HCEC 1CT (cell line): ENCODE measurements at regions not wholly inside any gene's neighbourhood (a gene's known extent, or its start where the extent isn't known, plus 50 kb on each side); places are given as distances from the start of the nearest gene placed in this dataset.

ENCODE experiments used
- DNase-seq: peaks from one replicate; pipeline ENCODE4 v3.0.0-alpha.2; 2017

- peak; percentile 30 for DNase-seq
These were observed 1538.3 kb upstream of the FLRT2 start for GRCh38 chr14:83991666-83992065.

DNA sequence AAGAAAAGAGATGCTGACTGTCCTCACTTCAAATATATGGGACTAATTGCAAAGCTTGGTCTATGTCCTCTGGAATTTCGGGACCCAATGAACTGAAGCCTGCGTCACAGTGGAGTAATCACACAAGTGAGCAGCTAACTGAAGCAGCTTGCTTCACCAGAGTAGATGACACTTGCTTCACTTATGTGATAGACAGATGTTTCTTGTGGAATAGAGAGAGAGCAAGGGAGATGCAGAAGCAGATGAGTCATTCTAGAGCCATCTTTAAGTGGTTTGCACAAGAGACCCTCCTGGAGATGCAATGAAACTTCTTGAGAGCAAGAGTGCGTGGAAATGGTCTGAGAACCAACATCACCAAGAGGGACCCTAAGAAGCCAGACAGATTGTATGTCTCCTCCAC lies 1537.1 kb upstream of the FLRT2 start:
- DNase-seq, result peak; percentile 78

GRCh38 chr14:83993545-83993944 lies 1536.4 kb upstream of the FLRT2 start:
- DNase-seq, result peak; percentile 56

- peak; percentile 94 for DNase-seq
These were observed 1535.9 kb upstream of the FLRT2 start for GRCh38 chr14:83994020-83994419.

- DNase-seq, result no peak
These were observed 1528.9 kb upstream of the FLRT2 start for GRCh38 chr14:84001023-84001422.

GRCh38 chr14:84003346-84003745 lies 1526.6 kb upstream of the FLRT2 start:
- DNase-seq, result no peak

- DNase-seq, result no peak
These were observed 1523.2 kb upstream of the FLRT2 start for GRCh38 chr14:84006643-84007155.

- DNase-seq, result no peak
These were observed 1516.5 kb upstream of the FLRT2 start for GRCh38 chr14:84013424-84013823.

DNA sequence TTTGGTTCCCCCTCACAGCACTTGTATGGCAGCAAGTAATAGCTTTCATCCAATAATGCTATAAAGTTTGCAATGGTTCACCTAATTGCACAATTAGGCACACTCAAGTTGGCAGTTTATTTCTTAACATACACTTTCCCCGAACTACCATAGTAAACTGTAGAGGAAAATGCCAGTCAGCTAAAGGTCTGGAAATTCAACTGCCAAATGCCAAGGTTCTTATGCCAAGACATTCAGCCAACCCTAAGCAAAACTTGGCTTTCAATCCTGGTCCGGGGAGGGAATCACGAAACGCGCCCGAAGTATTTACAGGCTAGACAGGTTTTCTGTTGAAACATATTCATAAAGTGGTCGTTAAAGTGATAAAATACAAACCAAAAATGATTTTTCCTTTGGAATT lies 1512.4 kb upstream of the FLRT2 start:
- DNase-seq, result no peak

- no peak for DNase-seq
These were observed 1508.5 kb upstream of the FLRT2 start for GRCh38 chr14:84021433-84021832.

GRCh38 chr14:84024231-84024820 lies 1505.6 kb upstream of the FLRT2 start:
- no peak for DNase-seq

DNA sequence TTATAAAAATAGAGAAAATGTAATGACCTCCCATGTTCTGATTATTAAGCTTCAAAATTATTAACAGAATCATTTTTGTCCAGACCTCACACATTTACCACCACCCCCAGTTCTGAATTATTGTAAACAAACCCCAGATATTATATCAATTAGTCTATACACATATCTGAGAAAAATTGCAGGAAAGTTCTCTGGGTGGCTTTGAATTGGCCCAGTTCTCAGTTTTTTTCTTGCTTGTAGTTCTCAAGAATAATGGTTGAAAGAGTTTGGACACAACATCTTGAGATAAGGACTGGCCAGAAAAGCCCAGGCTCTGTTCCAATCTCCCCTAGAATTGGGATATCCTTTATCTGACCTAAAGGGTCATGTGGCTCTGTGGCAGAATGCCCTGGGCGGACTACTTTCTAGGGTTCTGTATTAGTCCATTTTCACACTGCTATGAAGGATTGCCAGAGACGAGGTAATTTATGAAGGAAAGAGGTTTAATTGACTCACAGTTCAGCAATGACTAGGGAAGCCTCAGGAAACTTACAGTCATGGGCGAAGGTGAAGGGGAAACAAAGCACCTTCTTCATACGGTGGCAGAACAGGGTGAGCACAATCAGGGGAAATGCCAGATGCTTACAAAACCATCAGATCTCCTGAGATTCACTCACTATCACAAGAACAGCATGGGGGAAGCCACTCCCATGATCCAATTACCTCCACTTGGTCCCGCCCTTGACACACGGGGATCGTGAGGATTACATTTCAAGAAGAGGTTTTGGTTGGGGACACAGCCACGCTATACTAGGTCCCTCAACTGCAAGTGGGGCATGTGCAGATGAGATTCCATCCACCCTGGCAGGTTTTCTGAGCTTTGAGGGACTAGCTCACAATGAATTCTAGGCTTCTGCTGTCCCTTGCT lies 1504.6 kb upstream of the FLRT2 start:
- DNase-seq, result no peak

DNA sequence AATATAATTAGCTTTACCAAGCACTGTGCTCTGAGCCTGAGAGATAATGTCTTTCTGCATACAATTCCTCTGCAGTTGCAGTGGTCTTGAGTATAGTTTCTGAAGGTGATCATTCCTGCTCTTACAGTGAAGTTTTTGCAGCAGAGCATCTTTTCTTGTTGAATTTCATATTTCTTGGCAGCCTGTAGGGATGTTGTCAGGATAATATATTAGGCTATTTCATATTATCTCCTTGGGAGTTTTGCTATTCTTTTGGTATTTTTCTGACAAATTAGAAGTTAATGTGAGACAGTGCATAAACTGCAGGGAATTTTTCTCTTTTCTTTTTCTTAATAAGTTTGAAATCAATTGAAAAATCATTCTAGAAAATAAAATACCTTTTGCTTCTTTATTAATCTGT lies 1502.6 kb upstream of the FLRT2 start:
- no peak for DNase-seq

DNA sequence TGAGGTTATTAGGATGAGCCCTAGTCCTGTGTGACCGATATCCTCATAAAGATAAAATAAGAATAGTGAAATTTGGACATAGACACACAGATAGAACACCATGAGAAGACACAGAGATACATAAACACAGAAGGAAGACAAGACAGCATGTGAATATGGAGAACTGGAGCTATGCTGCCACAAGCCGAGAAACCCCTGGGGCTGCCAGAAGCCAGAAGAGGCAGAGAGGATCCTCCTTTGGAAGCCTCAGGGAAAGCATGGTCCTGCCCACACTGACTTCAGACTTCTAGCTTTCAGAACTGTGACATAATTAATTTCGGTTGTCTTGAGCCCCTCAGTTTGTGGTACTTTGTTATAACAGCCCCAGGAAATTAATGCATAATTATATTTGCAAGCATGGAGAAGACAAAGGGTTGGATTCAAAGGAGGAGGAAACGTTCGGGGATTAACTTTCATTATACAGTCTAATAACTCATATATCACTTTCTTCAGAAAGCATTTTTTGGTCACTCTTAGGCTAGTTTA lies 1501.8 kb upstream of the FLRT2 start:
- no peak for DNase-seq

GRCh38 chr14:84029246-84029645 lies 1500.7 kb upstream of the FLRT2 start:
- no peak for DNase-seq

DNA sequence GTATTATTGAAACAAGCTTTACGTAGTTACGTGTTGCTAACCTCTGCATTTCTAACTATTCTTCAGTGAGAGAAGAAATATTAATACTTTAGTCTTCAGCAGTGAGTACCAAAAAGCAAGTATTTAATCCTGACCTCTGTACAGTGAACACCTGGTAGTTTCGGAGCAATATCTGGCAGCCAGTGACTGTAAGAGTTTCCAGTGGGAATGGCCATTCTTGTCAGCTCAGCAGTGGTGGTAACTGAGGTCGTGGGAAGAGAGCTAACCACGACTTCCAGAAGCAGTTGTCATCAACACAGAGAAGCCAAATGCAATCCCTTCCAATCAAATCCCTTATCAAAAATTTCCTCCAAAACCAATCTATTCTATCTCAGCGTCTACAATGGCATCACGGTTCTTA lies 1500.2 kb upstream of the FLRT2 start:
- DNase-seq, result no peak

GRCh38 chr14:84036840-84037239 lies 1493.1 kb upstream of the FLRT2 start:
- peak; percentile 61 for DNase-seq

DNA sequence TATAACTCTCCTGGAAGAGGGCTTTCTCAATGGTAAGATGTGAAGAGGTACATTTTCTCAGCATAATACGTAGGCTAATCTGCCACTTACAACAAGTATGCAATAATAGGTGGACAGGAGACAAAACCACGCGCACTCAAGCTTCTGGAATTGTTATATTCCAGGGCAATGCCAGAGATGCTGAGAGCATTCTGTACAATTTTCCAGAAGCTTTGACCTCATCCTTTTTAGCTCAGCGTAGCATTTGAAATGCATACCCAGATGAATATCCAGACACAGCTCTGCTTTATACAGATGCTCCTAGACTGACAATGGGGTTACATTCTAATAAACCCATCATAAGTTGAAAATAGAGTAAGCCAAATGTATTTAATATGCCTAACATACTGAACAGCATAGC lies 1492.4 kb upstream of the FLRT2 start:
- DNase-seq, result no peak

GRCh38 chr14:84040101-84040500 lies 1489.8 kb upstream of the FLRT2 start:
- no peak for DNase-seq

- DNase-seq, result no peak
These were observed 1488.5 kb upstream of the FLRT2 start for GRCh38 chr14:84041421-84041820.

- no peak for DNase-seq
These were observed 1487.0 kb upstream of the FLRT2 start for GRCh38 chr14:84042992-84043391.

DNA sequence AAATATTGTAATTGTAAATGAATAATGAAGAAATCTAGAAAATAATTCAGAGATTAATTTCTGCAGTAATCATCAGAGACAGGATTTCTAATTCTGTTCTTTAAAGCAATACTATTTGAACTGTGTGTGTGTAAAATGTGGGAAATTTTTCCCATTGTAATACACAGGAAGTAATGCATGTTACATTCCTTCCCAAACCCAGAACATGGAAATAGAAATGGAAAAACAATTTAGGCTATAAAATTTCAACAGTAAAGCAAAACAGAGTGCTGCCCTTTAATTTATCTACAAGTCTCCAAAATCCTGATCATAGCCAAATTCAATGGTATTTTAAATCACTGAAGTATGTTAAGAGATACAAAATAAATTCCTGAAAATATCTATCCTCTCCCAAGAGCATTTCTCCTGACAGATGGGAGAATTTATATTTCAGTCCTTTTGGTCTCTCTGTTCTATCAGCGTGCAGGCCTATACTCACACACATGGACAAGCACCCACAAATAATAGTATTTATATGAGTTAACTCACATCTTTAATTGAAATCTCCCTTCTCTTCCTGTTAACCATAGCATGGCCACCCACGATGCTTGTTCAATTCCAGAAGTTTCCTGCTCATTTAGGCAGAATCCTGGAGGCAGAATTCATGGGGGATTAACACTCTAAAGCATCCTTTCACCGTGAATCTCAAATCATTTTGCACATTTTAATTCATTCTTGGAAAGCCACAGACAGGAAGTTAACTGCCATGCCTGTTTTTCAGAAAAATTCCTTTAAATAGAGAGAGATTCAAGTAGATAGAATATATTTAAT lies 1465.4 kb upstream of the FLRT2 start:
- DNase-seq, result no peak

DNA sequence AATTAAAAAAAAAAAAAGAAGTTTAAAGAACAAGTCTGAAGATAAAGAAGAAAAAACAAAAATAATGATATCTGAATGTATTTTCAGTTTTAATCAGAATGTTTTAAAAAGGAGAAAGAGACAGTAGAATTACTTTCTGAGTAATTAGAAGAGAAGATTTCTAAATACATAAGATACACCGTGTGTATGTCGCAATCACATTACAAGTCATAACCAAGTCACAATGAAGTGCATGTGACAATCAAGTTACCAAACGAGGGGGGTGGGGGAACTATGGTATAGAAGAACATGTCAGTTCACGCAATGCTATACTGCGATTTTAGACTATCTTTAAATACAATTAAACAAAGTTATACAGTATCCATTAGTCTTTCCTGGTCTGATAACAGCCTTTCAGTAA lies 1464.1 kb upstream of the FLRT2 start:
- peak; percentile 10 for DNase-seq
